Fibroblast of pulmonary artery (primary cell): ENCODE measurements at regions not wholly inside any gene's neighbourhood (a gene's known extent, or its start where the extent isn't known, plus 50 kb on each side); places are given as distances from the start of the nearest gene placed in this dataset.

Source experiments
- DNase-seq: peaks from one replicate; pipeline ENCODE4 v3.0.0-alpha.2; 2010; ENCODE audit warnings: low read depth
- H3K4me3 ChIP-seq: replicated peaks from 2 replicates; pipeline ENCODE4 v1.5.1; 2011; ENCODE audit warnings: low read depth, mild to moderate bottlenecking, control low read depth, low read length, moderate library complexity
- CTCF ChIP-seq: IDR thresholded peaks from 2 replicates; pipeline ENCODE4 v1.5.1; 2011; ENCODE audit warnings: mild to moderate bottlenecking, control low read depth, low read length, inconsistent platforms; ENCODE audit errors: missing control alignments

- no peak overlapping the region for H3K4me3 ChIP-seq
- no peak for TF ChIP-seq CTCF
- no peak for DNase-seq
Observed at GRCh38 chr18:73597832-73598615, 549.6 kb downstream of the FBXO15 start.

GRCh38 chr18:73594749-73595148, 552.9 kb downstream of the FBXO15 start:
- TF ChIP-seq CTCF, result no peak
- DNase-seq, result peak; percentile 4
- no peak overlapping the region for H3K4me3 ChIP-seq

GRCh38 chr18:73593207-73593606, 554.4 kb downstream of the FBXO15 start:
- no peak overlapping the region for H3K4me3 ChIP-seq
- no peak for TF ChIP-seq CTCF
- DNase-seq, result no peak

DNA sequence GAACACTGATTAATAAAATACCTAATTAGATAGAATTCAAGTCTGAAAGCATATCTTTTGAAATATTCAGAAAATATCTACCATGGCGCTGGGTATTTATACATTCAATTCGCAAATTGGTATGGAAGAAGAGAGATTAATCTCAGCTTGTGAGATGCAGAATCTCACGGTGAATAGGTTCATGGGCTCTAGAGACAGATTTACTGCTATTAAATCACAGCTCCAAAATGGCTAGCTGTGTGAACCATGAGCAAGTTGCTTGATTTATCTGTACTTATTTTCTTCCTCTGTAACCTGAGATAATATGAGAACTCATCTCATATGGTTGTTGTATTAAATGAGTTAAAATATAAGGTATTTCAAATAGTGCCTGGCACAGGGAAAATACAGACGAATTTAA, 556.7 kb downstream of the FBXO15 start:
- DNase-seq, result no peak
- H3K4me3 ChIP-seq, result no peak overlapping the region
- no peak for TF ChIP-seq CTCF

- no peak for TF ChIP-seq CTCF
- no peak for DNase-seq
Observed at GRCh38 chr18:73579698-73580097, 567.9 kb downstream of the FBXO15 start.

GRCh38 chr18:73577365-73577764, 570.3 kb downstream of the FBXO15 start:
- peak; percentile 45 for DNase-seq
- TF ChIP-seq CTCF, result no peak
- H3K4me3 ChIP-seq, result no peak overlapping the region

More at GRCh38 chr18:73579698-73580097, 567.9 kb downstream of the FBXO15 start:
- no peak overlapping the region for H3K4me3 ChIP-seq
